SK-N-SH treated with all-trans-retinoic acid at 6 μM for 48 hours (cell line): ENCODE measurements at regions not wholly inside any gene's neighbourhood (a gene's known extent, or its start where the extent isn't known, plus 50 kb on each side); places are given as distances from the start of the nearest gene placed in this dataset.

Source experiments
- ATAC-seq: fragments of 200-7000 bp; cut with Tn5 transposase; 3 replicates; pipeline ENCODE4 v1.9.1; 2020; ENCODE audit warnings: mild to moderate bottlenecking, moderate library complexity
- ARNTL ChIP-seq: fragments of 450-650 bp; formaldehyde crosslinking; IDR thresholded peaks from 2 replicates; pipeline ENCODE4 v1.5.0; 2020; ENCODE audit warnings: low read depth, mild to moderate bottlenecking, moderate library complexity, borderline replicate concordance
- BACH2 ChIP-seq: fragments of 250-450 bp; sonication (Bioruptor Pico); IDR thresholded peaks from 2 replicates; pipeline ENCODE4 v1.9.0; 2021; ENCODE audit warnings: mild to moderate bottlenecking, borderline replicate concordance
- CSDC2 ChIP-seq: fragments of 250-450 bp; sonication (Bioruptor Pico); IDR thresholded peaks from 2 replicates; pipeline ENCODE4 v1.5.0; 2020; ENCODE audit warnings: mild to moderate bottlenecking, moderate library complexity
- ESRRG ChIP-seq: fragments of 250-450 bp; sonication (Bioruptor Pico); IDR thresholded peaks from 2 replicates; pipeline ENCODE4 v1.6.1; 2021; ENCODE audit warnings: mild to moderate bottlenecking
- ISL1 ChIP-seq: fragments of 250-450 bp; sonication (Bioruptor Pico); IDR thresholded peaks from 2 replicates; pipeline ENCODE4 v2.1.2; 2022; ENCODE audit warnings: mild to moderate bottlenecking, moderate library complexity
- OSR1 ChIP-seq: fragments of 250-450 bp; sonication (Bioruptor Pico); IDR thresholded peaks from 2 replicates; pipeline ENCODE4 v1.8.0; 2022; ENCODE audit warnings: moderate library complexity, mild to moderate bottlenecking, inconsistent platforms
- PPARA ChIP-seq: fragments of 250-450 bp; sonication (Bioruptor Pico); IDR thresholded peaks from 2 replicates; pipeline ENCODE4 v1.5.0; 2020; ENCODE audit warnings: mild to moderate bottlenecking, borderline replicate concordance
- RARB ChIP-seq: fragments of 250-450 bp; sonication (Bioruptor Pico); IDR thresholded peaks from 2 replicates; pipeline ENCODE4 v1.8.0; 2021; ENCODE audit warnings: mild to moderate bottlenecking, moderate library complexity
- SNAI2 ChIP-seq: fragments of 250-450 bp; sonication (Bioruptor Pico); IDR thresholded peaks from 2 replicates; pipeline ENCODE4 v1.5.0; 2020; ENCODE audit warnings: mild to moderate bottlenecking, moderate library complexity
- TCF4 ChIP-seq: fragments of 250-450 bp; sonication (Bioruptor Pico); IDR thresholded peaks from 2 replicates; pipeline ENCODE4 v1.8.0; 2021; ENCODE audit warnings: mild to moderate bottlenecking, moderate library complexity, borderline replicate concordance
- TOX ChIP-seq: fragments of 250-450 bp; sonication (Bioruptor Pico); IDR thresholded peaks from 2 replicates; pipeline ENCODE4 v1.8.0; 2021; ENCODE audit warnings: mild to moderate bottlenecking, moderate library complexity, borderline replicate concordance
- ZC3H10 ChIP-seq: fragments of 250-450 bp; sonication (Bioruptor Pico); IDR thresholded peaks from 2 replicates; pipeline ENCODE4 v1.5.1; 2021; ENCODE audit warnings: mild to moderate bottlenecking, moderate library complexity
- ZFP30 ChIP-seq: fragments of 450-650 bp; formaldehyde crosslinking; IDR thresholded peaks from 2 replicates; pipeline ENCODE4 v1.5.0; 2022; ENCODE audit warnings: mild to moderate bottlenecking, moderate library complexity
- ZNF565 ChIP-seq: fragments of 450-650 bp; formaldehyde crosslinking; conservative IDR thresholded peaks from 2 replicates; pipeline ENCODE4 v1.5.0; 2020; ENCODE audit warnings: low read depth, mild to moderate bottlenecking, moderate library complexity
- ZNF70 ChIP-seq: fragments of 450-650 bp; formaldehyde crosslinking; IDR thresholded peaks from 2 replicates; pipeline ENCODE4 v1.5.0; 2020; ENCODE audit warnings: mild to moderate bottlenecking, moderate library complexity
- ZNF8 ChIP-seq: fragments of 450-650 bp; formaldehyde crosslinking; IDR thresholded peaks from 2 replicates; pipeline ENCODE4 v1.5.0; 2020; ENCODE audit warnings: mild to moderate bottlenecking, moderate library complexity
- TF ChIP-seq, protein P1 (sequence below): fragments of 250-450 bp; sonication (Bioruptor Pico); IDR thresholded peaks from 2 replicates; pipeline ENCODE4 v1.5.0; 2020; ENCODE audit warnings: mild to moderate bottlenecking, moderate library complexity
- TF ChIP-seq, protein P2 (sequence below): fragments of 250-450 bp; sonication (Bioruptor Pico); IDR thresholded peaks from 2 replicates; pipeline ENCODE4 v1.5.1; 2021; ENCODE audit warnings: mild to moderate bottlenecking, moderate library complexity
- TF ChIP-seq, protein P3 (sequence below): fragments of 250-450 bp; sonication (Bioruptor Pico); IDR thresholded peaks from 2 replicates; pipeline ENCODE4 v1.8.0; 2020; ENCODE audit warnings: mild to moderate bottlenecking, moderate library complexity, borderline replicate concordance
- TF ChIP-seq, protein P4 (sequence below): fragments of 250-450 bp; sonication (Bioruptor Pico); IDR thresholded peaks from 2 replicates; pipeline ENCODE4 v1.8.0; 2021; ENCODE audit warnings: low read depth, mild to moderate bottlenecking, moderate library complexity, borderline replicate concordance

DNA sequence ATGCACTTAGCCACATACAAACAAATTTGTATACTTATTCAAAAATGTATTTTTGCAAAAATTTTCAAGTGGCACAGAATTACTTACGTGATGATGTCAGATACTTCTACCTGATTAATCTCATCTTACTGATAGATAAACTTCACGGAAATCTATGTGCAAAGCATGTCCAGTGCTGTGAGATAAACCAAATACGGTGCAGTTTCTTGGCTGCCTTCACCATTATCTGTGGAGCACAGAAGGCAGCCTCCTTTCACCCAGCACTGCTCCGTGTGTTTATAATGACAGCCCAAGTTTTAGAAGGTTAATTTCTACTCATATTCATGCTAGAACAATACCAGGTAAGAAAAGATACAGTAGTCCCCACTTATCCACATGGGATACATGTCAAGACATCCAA, 59.0 kb upstream of the PDE10A start:
- ATAC-seq, result no peak
- TF ChIP-seq, protein P1, sequence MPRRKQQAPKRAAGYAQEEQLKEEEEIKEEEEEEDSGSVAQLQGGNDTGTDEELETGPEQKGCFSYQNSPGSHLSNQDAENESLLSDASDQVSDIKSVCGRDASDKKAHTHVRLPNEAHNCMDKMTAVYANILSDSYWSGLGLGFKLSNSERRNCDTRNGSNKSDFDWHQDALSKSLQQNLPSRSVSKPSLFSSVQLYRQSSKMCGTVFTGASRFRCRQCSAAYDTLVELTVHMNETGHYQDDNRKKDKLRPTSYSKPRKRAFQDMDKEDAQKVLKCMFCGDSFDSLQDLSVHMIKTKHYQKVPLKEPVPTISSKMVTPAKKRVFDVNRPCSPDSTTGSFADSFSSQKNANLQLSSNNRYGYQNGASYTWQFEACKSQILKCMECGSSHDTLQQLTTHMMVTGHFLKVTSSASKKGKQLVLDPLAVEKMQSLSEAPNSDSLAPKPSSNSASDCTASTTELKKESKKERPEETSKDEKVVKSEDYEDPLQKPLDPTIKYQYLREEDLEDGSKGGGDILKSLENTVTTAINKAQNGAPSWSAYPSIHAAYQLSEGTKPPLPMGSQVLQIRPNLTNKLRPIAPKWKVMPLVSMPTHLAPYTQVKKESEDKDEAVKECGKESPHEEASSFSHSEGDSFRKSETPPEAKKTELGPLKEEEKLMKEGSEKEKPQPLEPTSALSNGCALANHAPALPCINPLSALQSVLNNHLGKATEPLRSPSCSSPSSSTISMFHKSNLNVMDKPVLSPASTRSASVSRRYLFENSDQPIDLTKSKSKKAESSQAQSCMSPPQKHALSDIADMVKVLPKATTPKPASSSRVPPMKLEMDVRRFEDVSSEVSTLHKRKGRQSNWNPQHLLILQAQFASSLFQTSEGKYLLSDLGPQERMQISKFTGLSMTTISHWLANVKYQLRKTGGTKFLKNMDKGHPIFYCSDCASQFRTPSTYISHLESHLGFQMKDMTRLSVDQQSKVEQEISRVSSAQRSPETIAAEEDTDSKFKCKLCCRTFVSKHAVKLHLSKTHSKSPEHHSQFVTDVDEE, result no peak
- TF ChIP-seq TCF4 (no peak), RARB (CRISPR knock-in tag) (no peak), ARNTL (CRISPR knock-in tag) (no peak), OSR1 (CRISPR knock-in tag) (no peak), ZNF565 (CRISPR knock-in tag) (no peak), BACH2 (CRISPR knock-in tag) (no peak)
- TF ChIP-seq, protein P2, sequence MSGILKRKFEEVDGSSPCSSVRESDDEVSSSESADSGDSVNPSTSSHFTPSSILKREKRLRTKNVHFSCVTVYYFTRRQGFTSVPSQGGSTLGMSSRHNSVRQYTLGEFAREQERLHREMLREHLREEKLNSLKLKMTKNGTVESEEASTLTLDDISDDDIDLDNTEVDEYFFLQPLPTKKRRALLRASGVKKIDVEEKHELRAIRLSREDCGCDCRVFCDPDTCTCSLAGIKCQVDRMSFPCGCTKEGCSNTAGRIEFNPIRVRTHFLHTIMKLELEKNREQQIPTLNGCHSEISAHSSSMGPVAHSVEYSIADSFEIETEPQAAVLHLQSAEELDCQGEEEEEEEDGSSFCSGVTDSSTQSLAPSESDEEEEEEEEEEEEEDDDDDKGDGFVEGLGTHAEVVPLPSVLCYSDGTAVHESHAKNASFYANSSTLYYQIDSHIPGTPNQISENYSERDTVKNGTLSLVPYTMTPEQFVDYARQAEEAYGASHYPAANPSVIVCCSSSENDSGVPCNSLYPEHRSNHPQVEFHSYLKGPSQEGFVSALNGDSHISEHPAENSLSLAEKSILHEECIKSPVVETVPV, result no peak
- TF ChIP-seq, protein P3, sequence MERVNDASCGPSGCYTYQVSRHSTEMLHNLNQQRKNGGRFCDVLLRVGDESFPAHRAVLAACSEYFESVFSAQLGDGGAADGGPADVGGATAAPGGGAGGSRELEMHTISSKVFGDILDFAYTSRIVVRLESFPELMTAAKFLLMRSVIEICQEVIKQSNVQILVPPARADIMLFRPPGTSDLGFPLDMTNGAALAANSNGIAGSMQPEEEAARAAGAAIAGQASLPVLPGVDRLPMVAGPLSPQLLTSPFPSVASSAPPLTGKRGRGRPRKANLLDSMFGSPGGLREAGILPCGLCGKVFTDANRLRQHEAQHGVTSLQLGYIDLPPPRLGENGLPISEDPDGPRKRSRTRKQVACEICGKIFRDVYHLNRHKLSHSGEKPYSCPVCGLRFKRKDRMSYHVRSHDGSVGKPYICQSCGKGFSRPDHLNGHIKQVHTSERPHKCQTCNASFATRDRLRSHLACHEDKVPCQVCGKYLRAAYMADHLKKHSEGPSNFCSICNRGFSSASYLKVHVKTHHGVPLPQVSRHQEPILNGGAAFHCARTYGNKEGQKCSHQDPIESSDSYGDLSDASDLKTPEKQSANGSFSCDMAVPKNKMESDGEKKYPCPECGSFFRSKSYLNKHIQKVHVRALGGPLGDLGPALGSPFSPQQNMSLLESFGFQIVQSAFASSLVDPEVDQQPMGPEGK, result no peak
- TF ChIP-seq, protein P4, sequence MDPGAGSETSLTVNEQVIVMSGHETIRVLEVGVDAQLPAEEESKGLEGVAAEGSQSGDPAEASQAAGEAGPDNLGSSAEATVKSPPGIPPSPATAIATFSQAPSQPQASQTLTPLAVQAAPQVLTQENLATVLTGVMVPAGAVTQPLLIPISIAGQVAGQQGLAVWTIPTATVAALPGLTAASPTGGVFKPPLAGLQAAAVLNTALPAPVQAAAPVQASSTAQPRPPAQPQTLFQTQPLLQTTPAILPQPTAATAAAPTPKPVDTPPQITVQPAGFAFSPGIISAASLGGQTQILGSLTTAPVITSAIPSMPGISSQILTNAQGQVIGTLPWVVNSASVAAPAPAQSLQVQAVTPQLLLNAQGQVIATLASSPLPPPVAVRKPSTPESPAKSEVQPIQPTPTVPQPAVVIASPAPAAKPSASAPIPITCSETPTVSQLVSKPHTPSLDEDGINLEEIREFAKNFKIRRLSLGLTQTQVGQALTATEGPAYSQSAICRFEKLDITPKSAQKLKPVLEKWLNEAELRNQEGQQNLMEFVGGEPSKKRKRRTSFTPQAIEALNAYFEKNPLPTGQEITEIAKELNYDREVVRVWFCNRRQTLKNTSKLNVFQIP, result no peak
- TF ChIP-seq, all 23 proteins: peak for 0

DNA sequence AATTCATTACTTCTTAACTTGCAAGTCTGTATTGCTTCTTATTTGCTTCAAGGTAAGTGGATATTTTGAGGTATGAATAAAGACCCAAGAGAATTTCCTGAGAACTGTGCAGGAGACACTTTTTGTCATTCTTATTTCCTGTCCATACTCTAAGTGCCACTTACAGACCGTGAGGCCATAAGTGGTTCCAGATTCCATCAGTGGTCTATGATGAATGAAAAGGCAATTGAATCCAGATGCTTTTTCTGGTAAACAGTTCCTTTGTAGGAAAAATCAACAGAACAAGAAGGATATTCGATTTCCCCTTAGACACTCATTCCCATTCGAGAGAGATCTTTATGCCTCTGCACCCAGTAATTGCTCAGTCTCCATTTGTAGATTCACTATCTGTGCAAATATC, 58.3 kb upstream of the PDE10A start:
- no peak for TF ChIP-seq SNAI2 (CRISPR knock-in tag)
- TF ChIP-seq, protein P4, result no peak
- peak; percentile 78 for TF ChIP-seq TCF4
- TF ChIP-seq ISL1 (CRISPR knock-in tag), result no peak
- ATAC-seq, result no peak

DNA sequence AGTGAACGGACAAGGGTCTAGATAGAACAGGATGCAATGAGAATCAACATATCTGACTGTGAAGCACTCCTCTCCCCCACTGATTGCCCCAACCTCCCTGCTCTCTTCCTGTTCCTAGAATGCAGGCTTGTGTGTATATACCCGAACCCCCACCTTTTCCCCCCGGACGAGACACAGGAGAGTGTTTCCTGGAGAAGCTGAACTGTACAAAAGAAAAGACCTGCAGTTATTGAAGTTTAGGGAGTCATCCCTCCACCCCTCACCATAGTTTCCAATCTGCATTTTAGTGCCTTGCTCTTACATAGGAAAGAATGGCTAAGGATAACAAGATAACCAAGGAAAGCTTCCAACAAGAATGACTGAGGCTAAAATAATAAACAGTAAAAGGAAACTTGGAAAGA, 55.5 kb upstream of the PDE10A start:
- TF ChIP-seq ZNF565 (CRISPR knock-in tag) (no peak), OSR1 (CRISPR knock-in tag) (no peak), ZFP30 (CRISPR knock-in tag) (no peak), TOX (CRISPR knock-in tag) (no peak), ISL1 (CRISPR knock-in tag) (no peak), CSDC2 (no peak), TCF4 (no peak), BACH2 (CRISPR knock-in tag) (no peak), PPARA (no peak), ESRRG (CRISPR knock-in tag) (no peak), ZNF70 (no peak), SNAI2 (CRISPR knock-in tag) (no peak), ARNTL (CRISPR knock-in tag) (no peak), ZNF8 (CRISPR knock-in tag) (no peak), RARB (CRISPR knock-in tag) (no peak), ZC3H10 (CRISPR knock-in tag) (no peak)
- TF ChIP-seq, protein P2, result no peak
- TF ChIP-seq, protein P3, result no peak
- TF ChIP-seq, protein P4, result no peak
- no peak for ATAC-seq
